NOMO-1 treated with DMSO at 0.1 percent for 48 hours (cell line): ENCODE measurements at regions not wholly inside any gene's neighbourhood (a gene's known extent, or its start where the extent isn't known, plus 50 kb on each side); places are given as distances from the start of the nearest gene placed in this dataset.
"Not testable (repeated sequence)": the region's sequence is repeated elsewhere in the genome, so short reads cannot be mapped to it uniquely, and the experiment has no call there.

Experiments
- DNase-seq: peaks from one replicate; lab custom pipeline; 2025; ENCODE audit not compliant: unreplicated experiment; lab: John Stamatoyannopoulos, UW

GRCh38 chr13:54676526-54677113 lies 1648.0 kb downstream of the OLFM4 start:
- DNase-seq, result no peak

DNA sequence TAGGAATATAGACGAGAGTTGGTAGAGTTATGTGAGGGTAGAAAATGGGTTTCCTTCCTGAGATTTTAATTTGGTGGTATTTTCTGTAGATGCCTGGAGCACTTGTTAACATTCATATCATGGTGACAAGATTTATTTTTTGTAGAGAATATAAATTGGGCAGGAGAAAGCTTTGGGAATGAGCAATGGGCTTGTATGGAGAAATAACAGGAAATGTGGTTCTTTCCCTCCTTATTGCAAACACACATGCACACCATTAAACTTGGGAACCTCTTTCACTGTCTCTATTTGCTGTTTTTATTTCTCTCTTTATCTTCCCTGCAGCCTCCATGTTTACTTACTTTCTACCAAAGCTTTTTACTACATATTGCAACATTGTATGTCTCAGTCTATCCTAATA lies 1653.6 kb downstream of the OLFM4 start:
- no peak for DNase-seq

DNA sequence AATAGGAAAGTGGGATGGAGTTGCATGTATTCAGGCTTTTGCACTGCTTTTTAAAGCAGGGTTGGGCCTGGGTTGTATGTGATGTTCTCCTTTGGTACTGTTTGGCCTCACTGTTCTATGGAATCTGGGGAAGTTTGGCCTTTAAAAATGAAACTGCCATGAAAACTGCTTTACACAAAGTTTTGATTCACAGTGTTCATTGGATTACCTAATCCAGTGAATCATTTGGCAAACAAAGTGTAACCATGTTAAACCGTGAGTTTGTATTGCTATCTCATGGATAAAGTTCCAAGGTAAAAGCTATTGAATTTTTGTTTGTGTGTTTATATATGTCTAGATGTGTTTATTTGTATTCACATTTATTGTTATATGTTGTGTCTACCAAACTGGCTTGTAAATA lies 1658.6 kb downstream of the OLFM4 start:
- no peak for DNase-seq

DNA sequence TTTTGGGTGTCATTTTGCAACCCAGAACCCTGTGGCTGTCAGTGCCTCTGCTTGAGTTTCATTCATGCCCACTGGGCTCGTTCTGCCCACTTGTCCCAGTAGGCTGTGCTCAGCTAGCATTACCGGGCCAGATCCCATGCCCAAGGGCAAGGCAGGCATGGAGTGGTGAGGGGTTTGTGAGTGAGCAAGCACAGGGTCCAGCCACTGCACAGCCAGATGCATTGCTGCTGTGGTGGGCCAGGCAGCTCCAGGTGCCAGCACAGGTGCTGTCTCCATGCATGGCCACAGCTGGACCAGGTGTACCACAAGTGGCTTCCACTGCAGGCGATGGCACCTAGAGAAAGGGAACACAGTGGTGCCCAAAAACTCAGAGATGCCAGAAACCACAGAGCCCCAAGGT lies 1671.2 kb downstream of the OLFM4 start:
- DNase-seq, result no peak

DNA sequence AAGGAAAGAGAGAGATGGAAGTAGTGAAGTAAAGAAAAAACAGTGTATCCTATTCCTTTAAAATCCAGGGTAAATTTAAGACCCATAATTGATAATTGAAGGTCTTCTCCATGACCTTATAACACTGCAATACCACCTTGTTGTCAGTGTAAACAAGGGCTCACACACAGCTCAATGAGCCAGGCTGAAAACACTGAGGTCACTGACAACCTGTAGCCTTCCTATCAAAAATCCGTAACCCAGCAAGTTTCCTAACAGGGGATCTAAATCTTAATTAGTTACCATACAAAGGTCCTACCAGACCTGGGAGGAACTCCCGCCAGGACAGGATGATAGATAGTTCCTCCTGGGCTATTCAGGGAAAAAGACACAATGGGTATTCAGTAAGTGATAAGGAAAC lies 1677.1 kb downstream of the OLFM4 start:
- no peak for DNase-seq

GRCh38 chr13:54706336-54706735 lies 1677.7 kb downstream of the OLFM4 start:
- no peak for DNase-seq

- no peak for DNase-seq
Measured at GRCh38 chr13:54709546-54709945, 1680.9 kb downstream of the OLFM4 start.

- peak; percentile 62 for DNase-seq
Measured at GRCh38 chr13:54733639-54734038, 1705.0 kb downstream of the OLFM4 start.

DNA sequence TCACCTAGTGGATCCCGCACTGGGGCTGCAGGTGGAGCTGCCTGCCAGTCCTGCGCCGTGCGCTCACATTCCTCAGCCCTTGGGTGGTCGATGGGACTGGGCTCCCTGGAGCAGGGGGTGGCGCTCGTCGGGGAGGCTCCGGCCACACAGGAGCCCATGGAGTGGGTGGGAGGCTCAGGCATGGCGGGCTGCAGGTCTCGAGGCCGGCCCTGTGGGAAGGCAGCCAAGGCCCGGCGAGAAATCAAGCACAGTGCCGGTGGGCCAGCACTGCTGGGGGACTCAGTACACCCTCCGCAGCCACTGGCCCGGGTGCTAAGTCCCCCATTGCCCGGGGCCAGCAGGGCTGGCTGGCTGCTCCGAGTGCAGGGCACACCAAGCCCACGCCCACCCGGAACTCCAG lies 1708.6 kb downstream of the OLFM4 start:
- not testable (repeated sequence) for DNase-seq

DNA sequence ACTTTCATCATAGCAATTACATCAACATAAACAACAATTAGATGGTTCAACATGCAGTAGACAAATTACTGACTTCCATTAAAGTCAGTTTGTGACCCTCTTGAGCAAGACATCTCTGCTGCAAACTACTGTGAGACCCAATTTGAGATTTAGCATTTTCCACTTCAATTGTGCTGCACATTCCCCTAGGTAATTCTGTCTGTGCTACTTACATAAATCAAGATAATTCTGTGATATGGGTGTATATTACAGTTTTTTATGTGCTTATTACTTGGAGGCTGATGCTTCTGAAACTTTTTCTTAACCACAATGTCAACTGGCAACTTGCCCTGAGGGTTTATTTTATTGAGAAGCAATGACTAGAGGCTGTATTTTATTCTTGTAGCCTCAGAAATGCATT lies 1714.4 kb downstream of the OLFM4 start:
- DNase-seq, result no peak

DNA sequence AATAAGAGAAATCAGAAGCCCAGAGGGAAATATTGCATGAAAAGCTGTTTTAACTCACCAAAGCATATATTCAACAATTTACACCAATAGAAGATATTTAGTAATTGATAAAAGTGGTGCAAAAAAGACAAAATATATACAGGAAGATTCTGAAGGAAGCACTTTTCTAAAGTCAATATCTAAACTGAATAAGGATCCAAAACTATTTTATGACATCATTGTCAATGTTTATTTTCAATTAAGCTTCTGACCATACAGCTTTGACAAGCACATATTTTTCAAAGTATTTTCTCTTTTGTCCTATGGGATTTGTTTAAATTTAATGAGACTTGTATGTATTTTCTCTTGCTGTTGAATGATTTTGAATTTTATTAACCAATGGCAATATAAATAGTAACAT lies 1716.1 kb downstream of the OLFM4 start:
- DNase-seq, result no peak

DNA sequence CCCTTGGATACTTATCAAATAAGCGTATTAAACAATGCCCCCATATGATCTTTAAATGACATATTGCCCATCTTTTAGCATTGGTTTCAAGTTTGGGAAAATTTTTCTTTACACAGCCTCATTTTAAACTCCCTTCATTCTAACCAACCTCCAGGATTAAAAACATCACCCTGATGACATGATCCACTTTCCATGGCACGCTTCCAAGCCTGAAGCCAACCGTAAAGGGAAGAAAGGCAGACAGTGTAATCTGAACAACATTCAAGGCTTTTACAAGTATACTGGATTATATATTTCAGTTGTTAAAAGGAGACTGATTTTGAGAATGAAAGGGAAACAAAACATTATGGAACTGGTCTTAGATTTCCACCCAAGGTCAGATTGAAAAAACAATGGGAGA lies 1721.9 kb downstream of the OLFM4 start:
- no peak for DNase-seq

DNA sequence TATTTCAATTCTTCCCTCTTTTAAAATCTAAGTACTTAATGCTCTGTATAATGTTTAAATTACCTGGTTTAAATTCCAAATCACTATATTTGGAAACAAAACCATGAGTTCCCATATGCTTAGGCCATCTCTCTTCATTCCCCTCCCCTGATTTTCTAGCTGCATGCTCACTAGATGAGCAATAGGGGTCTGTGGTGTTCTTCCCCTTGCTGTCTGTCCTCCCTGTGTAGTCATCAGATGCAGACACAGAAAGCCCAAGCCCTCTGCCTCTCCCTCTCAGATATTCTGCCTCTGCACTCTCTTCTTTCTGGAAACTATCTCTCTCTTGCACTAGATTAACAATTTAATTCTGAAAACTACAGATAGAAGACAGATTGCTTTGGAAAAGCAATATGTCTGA lies 1730.2 kb downstream of the OLFM4 start:
- no peak for DNase-seq

- no peak for DNase-seq
Measured at GRCh38 chr13:54768214-54768613, 1739.6 kb downstream of the OLFM4 start.

DNA sequence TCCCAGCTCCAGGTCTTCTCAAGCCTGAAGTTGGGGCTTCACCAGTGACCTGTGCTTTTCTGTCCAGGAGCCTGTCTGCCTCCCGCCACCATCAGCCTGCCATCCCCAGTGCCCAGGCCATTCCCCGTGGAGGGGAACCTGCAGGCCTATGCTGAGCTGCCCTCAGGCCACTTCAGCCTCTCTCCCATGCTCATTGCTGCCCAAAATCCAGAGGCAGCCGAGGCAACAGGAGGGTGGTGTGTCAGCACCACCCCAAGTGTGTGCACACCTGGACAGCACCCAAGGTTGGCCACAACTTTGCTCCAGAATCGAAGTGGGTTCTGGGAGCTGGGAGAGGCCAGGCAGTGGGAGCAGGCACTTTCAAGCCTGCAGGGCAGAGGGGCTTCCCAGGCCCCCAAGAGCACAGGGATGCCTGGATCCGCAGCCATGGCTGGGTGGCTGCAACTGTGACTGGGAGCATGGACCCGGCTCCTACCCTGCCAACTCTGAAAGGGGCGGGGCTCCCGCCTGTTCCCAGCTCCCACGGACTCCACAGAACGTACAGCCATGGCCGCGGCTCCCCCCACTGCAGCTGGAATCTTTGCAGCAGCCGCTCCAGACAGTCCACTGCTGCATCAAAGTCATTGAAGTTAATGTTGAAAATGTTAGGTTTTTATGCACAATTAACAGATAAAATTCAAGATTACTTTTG lies 1747.0 kb downstream of the OLFM4 start:
- no peak for DNase-seq

DNA sequence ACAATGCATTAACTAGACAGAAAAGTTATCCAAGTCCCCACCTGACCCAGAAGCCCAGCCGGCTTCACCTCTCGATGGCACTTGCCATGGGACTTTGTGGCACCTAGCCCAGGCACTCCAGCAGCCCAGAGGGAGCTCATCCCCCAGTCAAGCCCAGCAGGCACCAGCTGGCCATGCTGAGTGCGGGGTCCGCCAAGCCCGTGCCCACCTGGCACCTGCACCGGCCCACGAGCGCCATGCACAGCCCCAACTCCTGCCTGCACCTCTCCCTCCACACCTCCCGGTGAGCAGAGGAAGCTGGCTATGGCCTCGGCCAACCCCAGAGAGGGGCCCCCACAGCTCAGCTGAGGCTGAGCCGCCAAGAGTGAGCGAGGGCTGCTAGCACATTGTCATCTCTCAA lies 1759.1 kb downstream of the OLFM4 start:
- no peak for DNase-seq

DNA sequence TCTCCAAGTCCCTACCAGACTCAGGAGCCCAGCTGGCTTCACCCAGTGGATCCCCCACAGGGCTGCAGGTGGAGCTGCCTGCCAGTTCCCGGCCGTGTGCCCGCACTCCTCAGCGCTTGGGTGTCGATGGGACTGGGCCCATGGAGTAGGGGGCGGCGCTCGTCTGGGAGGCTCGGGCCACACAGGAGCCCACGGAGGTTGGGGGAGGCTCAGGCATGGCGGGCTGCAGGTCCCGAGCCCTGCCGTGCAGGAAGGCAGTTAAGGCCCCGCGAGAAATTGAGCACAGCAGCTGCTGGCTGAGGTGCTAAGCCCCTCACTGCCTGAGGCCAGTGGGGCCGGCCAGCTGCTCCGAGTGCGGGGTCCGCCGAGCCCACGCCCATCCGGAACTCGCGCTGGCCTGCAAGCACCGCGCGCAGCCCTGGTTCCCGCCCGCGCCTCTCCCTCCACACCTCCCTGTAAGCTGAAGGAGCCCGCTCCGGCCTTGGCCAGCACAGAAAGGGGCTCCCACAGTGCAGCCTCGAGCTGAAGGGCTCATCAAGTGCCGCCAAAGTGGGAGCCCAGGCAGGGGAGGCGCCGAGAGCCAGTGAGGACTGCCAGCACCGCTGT lies 1771.1 kb downstream of the OLFM4 start:
- DNase-seq, result no peak

GRCh38 chr13:54802226-54802625 lies 1773.6 kb downstream of the OLFM4 start:
- no peak for DNase-seq

- DNase-seq, result no peak
Measured at GRCh38 chr13:54805743-54806142, 1777.1 kb downstream of the OLFM4 start.

DNA sequence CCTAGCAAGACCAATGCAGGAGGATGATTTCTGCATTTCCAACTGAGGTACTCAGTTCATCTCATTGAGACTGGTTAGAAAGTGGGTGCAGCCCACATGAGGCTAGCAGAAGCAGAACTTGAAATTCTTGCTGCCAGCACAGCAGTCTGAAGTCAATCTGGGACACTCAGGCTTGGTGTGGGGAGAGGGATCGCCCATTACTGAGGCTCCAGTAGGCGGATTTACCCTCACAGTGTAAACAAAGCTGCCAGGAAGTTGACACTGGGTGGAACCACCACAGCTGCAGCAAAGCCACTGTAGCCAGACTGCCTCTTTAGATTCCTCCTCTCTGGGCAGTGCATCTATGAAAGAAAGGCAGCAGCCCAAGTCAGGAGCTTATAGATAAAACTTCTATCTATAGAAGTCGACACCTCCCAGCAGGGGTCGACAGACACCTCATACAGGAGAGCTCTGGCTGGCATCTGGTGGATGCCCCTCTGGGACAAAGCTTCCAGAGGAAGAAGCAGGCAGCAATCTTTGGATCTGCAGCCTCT lies 1793.4 kb downstream of the OLFM4 start:
- not testable (repeated sequence) for DNase-seq

DNA sequence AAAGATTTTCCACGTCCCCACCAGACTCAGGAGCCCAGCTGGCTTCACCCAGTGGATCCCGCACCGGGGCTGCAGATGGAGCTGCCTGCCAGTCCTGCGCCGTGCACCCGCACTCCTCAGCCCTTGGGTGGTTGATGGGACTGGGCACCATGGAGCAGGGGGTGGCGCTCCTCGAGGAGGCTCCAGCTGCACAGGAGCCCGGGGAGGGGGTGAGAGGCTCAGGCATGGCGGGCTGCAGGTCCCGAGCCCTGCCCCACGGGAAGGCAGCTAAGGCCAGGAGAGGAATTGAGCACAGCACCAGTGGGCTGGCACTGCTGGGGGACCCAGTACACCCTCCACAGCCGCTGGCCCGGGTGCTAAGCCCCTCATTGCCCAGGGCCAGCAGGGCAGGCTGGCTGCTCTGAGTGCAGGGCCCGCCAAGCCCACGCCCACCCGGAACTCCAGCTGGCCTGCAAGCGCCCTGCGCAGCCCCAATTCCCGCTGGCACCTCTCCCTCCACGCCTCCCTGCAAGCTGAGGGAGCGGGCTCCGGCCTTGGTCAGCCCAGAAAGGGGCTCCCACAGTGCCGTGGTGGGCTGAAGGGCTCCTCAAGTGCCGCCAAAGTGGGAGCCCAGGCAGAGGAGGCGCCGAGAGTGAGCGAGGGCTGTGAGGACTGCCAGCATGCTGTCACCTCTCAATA lies 1800.9 kb downstream of the OLFM4 start:
- DNase-seq, result not testable (repeated sequence)

- no peak for DNase-seq
Measured at GRCh38 chr13:54836273-54836672, 1807.7 kb downstream of the OLFM4 start.
